HG02678 (cell line): ENCODE measurements at regions not wholly inside any gene's neighbourhood (a gene's known extent, or its start where the extent isn't known, plus 50 kb on each side); places are given as distances from the start of the nearest gene placed in this dataset.

Source experiments
- ATAC-seq: cut with Tn5 transposase; IDR thresholded peaks from one replicate; pipeline ENCODE4 v1.9.1; 2021; ENCODE audit warnings: mild to moderate bottlenecking, moderate library complexity; ENCODE audit not compliant: unreplicated experiment

DNA sequence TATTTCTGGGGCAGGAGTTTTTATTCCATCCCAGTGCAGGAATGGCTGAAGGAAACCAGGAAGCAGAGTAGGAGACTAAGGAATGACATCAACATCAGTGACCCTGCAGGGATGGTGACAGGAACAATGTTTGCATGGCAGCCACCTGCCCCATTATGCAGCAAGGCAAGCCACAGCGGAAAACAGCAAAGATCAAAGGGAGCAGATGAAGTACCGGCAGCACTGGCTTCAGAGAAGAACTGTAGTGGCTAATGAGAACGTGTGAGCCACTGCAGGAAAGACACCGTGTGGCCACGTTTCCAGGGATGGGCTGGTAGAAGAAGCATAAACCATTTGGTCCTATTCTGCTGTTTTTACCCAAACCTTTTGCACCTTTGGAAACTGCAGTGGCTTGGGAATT, 52.9 kb upstream of the TAB2 start:
- ATAC-seq = no peak

DNA sequence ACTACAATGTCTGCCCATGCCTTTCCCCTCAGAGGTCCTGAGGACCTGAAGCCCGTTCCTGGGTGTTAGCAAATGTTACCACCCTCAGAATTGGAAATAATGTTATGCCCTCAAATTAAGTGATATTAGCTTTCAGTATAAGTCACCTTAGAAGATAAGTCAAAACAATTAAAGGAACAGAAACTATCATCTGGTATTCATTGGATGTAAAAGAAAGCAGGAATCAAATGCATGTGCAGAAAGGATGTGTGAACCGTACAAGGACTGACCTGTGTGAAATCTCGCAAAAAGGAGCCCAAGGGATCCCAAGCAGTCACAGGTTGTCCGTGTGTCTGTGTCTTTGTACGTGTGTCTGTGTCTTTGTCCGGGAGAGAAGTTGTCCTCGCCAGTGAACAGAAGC, 51.6 kb upstream of the TAB2 start:
- ATAC-seq = no peak

DNA sequence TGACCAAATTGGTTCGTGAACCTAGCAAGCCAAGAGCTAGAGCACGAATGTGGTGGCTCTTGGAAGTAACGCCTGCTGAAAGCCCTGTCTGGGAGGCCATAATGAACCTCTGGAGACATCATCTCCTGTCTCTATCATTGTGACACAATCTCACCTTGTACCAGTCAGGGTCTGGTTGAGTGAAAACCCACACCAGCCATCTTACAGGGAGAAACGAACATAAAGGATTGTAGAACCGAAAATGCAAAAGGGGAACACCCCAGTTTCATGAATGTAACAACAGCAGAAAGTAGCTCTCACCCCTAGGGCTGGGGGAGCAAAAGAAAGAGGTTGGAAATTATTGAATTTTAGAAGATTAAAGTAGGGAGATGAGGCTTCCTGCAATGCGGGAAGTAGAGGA, 50.9 kb upstream of the TAB2 start:
- peak; percentile 86 for ATAC-seq

DNA sequence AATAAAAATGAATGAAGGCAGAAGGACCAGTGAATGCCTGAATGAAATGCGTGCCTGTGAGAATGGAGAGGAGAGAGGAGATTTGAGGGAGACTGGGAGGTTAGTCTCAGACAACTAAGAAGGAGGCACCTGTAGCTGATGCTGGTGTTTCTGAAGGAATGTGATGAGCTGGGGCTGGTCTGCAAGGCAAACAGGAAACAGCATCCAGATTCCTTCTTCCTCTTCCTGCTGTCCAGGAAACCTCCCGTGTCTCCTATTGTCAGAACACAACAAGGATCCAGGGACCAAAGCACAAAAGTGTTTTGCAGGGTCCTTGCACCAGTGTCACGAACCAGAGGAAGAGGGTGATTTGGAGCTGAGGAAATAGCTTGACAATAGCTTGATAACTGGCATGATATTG, 50.4 kb upstream of the TAB2 start:
- no peak for ATAC-seq

DNA sequence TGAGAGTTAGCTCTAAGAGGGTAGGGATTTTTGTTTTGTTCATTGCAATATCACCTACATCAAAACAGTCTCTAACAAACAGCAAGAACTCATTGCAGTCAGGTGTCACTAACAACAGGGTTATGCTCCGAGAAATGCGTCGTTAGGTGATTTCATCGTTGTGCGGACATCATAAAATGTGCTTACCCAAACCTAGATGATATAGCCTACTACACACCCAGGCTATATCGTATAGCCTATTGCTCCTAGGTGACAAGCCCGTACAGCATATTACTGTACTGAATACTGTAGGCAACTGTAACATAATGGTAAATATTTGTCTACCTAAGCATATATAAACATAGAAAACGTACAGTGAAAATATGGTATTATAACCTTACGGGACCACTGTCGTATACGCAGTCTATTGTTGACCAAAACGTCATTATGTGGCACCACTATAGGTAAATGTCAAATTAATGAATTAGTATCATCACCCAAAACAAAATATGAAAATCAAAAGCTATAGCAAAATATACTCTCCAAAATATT, 49.9 kb upstream of the TAB2 start:
- no peak for ATAC-seq
